Loucy (cell line): ENCODE measurements at regions not wholly inside any gene's neighbourhood (a gene's known extent, or its start where the extent isn't known, plus 50 kb on each side); places are given as distances from the start of the nearest gene placed in this dataset.

Experiments used
- CTCF ChIP-seq: fragments of 200-600 bp; sonication (generic); conservative IDR thresholded peaks from 2 replicates; pipeline ENCODE4 v1.5.1; 2014; ENCODE audit warnings: mild to moderate bottlenecking, antibody characterized with exemption, low read length
- EZH2phosphoT487 ChIP-seq: fragments of 200-600 bp; IDR thresholded peaks from 2 replicates; pipeline ENCODE4 v1.6.1; 2018; ENCODE audit warnings: antibody characterized with exemption, mild to moderate bottlenecking, moderate library complexity, borderline replicate concordance

DNA sequence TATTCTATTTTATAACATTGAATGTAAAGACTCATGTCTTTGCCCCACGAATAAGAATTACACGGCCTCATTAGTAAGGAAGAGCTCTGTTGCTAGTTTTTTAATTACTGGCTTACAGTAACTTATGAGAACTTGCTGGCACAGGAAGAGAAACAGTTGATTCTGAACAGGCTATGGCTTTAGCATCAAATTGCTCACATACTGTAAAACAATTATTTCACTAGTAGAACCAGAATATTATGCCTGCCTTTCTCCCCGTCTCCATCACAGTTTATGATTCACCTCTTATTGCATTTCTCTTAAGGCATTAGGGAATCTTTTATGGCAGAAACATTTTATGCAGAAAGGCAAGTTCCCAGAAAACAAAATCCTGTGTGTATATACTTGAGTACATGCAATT lies 126.1 kb downstream of the SPRY1 start:
- TF ChIP-seq CTCF: no peak
- no peak for TF ChIP-seq EZH2phosphoT487
